HepG2 (cell line): ENCODE measurements at regions not wholly inside any gene's neighbourhood (a gene's known extent, or its start where the extent isn't known, plus 50 kb on each side); places are given as distances from the start of the nearest gene placed in this dataset.

Experiments used
- ATAC-seq: fragments of 200-7000 bp; cut with Tn5 transposase; 3 replicates; pipeline ENCODE4 v1.9.1; 2020; ENCODE audit warnings: mild to moderate bottlenecking, moderate library complexity
- BruUV-seq: library from RNA; stranded (reverse); fragments of 400-500 nt; replicated peaks from 2 replicates; lab custom pipeline; 2021; lab: Mats Ljungman, UMichigan
- CTCF ChIA-PET: fragments of 300-600 bp; formaldehyde crosslinking; extraction: SDS; loops from one replicate; lab custom pipeline; 2021; ENCODE audit warnings: low total read pairs, inconsistent platforms, low intra/inter-chr PET ratio; lab: Yijun Ruan, JAX
- POLR2A ChIA-PET: fragments of 350-600 bp; sonication (Branson Sonifier 250); formaldehyde crosslinking; loops from one replicate; lab custom pipeline; 2020; ENCODE audit warnings: antibody characterized with exemption, inconsistent platforms; lab: Yijun Ruan, JAX
- DNase-seq: peaks from one replicate; pipeline ENCODE4 v3.0.0-alpha.2; 2015; ENCODE audit warnings: low spot score
- FAIRE-seq: peaks from 3 replicates; lab custom pipeline; 2011; peaks lifted over from hg19 to GRCh38; lab: Jason Lieb, UNC
- H2AFZ ChIP-seq: one replicate; pipeline ENCODE4 v1.6.1; 2011; ENCODE audit warnings: low read length, inconsistent platforms
- H3K27ac ChIP-seq: fragments of 300-600 bp; 3 replicates; pipeline ENCODE4 v1.8.0; 2011; ENCODE audit warnings: mixed run types, mild to moderate bottlenecking, mixed read lengths, low read length, inconsistent platforms; ENCODE audit not compliant: insufficient read depth; ENCODE audit errors: extremely low read length
- H3K27me3 ChIP-seq, 2 experiments: fragments of 200-600 bp in 1 of 2; 2 replicates in 1 of 2; 3 replicates in 1 of 2; pipeline versions ENCODE4 v1.6.0 to v1.8.0; 2011; ENCODE audit warnings: low read length in 2 of 2, mild to moderate bottlenecking in 2 of 2, moderate library complexity in 2 of 2, inconsistent platforms in 1 of 2; ENCODE audit not compliant: insufficient read depth in 2 of 2, control insufficient read depth in 1 of 2
- H3K36me3 ChIP-seq, 2 experiments: fragments of 200-600 bp in 1 of 2; replicated peaks in 1 of 2; 2 replicates in 1 of 2; 3 replicates in 1 of 2; pipeline versions ENCODE4 v1.5.1 to v1.8.0; 2011; ENCODE audit warnings: low read length in 2 of 2, inconsistent platforms in 1 of 2; ENCODE audit not compliant: insufficient read depth in 2 of 2, control insufficient read depth in 1 of 2
- H3K4me1 ChIP-seq: 2 replicates; pipeline ENCODE4 v1.5.1; 2012; ENCODE audit warnings: low read length, inconsistent platforms; ENCODE audit not compliant: insufficient read depth
- H3K4me2 ChIP-seq: 2 replicates; pipeline ENCODE4 v1.6.0; 2011; ENCODE audit warnings: low read depth, low read length, inconsistent platforms
- H3K4me3 ChIP-seq, 3 experiments: fragments of 200-600 bp in 1 of 3; sonication (generic), shearing (Covaris generic) in 1 of 3; replicated peaks in 1 of 3; 2 replicates each; pipeline ENCODE4 v1.5.1; 2011 to 2016; ENCODE audit warnings: low read length in 3 of 3, inconsistent platforms in 2 of 3, low read depth in 2 of 3, mild to moderate bottlenecking in 2 of 3, control low read depth in 1 of 3, mixed read lengths in 1 of 3; ENCODE audit not compliant: insufficient read depth in 1 of 3
- H3K79me2 ChIP-seq: one replicate; pipeline ENCODE4 v1.6.1; 2011; ENCODE audit warnings: low read length, inconsistent platforms; ENCODE audit not compliant: insufficient read depth
- H3K9ac ChIP-seq: 2 replicates; pipeline ENCODE4 v1.6.0; 2011; ENCODE audit warnings: mild to moderate bottlenecking, low read depth, low read length, inconsistent platforms; ENCODE audit not compliant: insufficient read depth
- H3K9me3 ChIP-seq: 2 replicates; pipeline ENCODE4 v1.5.1; 2012; ENCODE audit warnings: mild to moderate bottlenecking, low read length
- H4K20me1 ChIP-seq: 2 replicates; pipeline ENCODE4 v1.6.0; 2011; ENCODE audit warnings: inconsistent platforms, mild to moderate bottlenecking, low read length, moderate library complexity; ENCODE audit not compliant: insufficient read depth
- ARID2 ChIP-seq: sonication (generic); formaldehyde crosslinking; IDR thresholded peaks from 2 replicates; pipeline ENCODE4 v1.8.1; 2022; ENCODE audit warnings: mild to moderate bottlenecking, missing genetic modification reagents, borderline replicate concordance
- DNMT1 ChIP-seq: sonication (generic); formaldehyde crosslinking; IDR thresholded peaks from 2 replicates; pipeline ENCODE4 v1.5.1; 2020; ENCODE audit warnings: mild to moderate bottlenecking, missing genetic modification reagents
- EP300 ChIP-seq, 3 experiments: sonication (generic) in 1 of 3; formaldehyde crosslinking in 1 of 3; IDR thresholded peaks; 2 replicates each; pipeline versions ENCODE4 v1.5.1 to v1.6.1; 2011 to 2020; ENCODE audit warnings: low read depth in 2 of 3, low read length in 2 of 3, borderline replicate concordance in 1 of 3, improper control_type of control experiment in 1 of 3, mild to moderate bottlenecking in 1 of 3, missing genetic modification reagents in 1 of 3, moderate library complexity in 1 of 3
- FOXO1 ChIP-seq: sonication (generic); formaldehyde crosslinking; IDR thresholded peaks from 2 replicates; pipeline ENCODE4 v1.4.0; 2020; ENCODE audit warnings: missing genetic modification reagents
- HHEX ChIP-seq: IDR thresholded peaks from 2 replicates; pipeline ENCODE4 v1.6.1; 2016; ENCODE audit warnings: control low read depth
- KAT2B ChIP-seq: fragments of 150-350 bp; IDR thresholded peaks from 2 replicates; pipeline ENCODE4 v1.6.1; 2014; ENCODE audit warnings: low read depth, low read length, borderline replicate concordance
- KDM5B ChIP-seq: sonication (generic); formaldehyde crosslinking; IDR thresholded peaks from 2 replicates; pipeline ENCODE4 v1.4.0; 2020; ENCODE audit warnings: missing genetic modification reagents, mild to moderate bottlenecking, borderline replicate concordance
- MXD1 ChIP-seq: sonication (generic); formaldehyde crosslinking; IDR thresholded peaks from 2 replicates; pipeline ENCODE4 v1.4.0; 2020; ENCODE audit warnings: mild to moderate bottlenecking, missing genetic modification reagents
- NR2F6 ChIP-seq, 2 experiments: IDR thresholded peaks; 2 replicates each; pipeline ENCODE4 v1.6.1; 2016; ENCODE audit warnings: antibody characterized with exemption in 1 of 2, mild to moderate bottlenecking in 1 of 2
- PITX1 ChIP-seq: sonication (generic); formaldehyde crosslinking; IDR thresholded peaks from 2 replicates; pipeline ENCODE4 v1.5.1; 2020; ENCODE audit warnings: mild to moderate bottlenecking, missing genetic modification reagents
- POGZ ChIP-seq: sonication (generic); formaldehyde crosslinking; IDR thresholded peaks from 2 replicates; pipeline ENCODE4 v1.4.0; 2020; ENCODE audit warnings: mild to moderate bottlenecking, missing genetic modification reagents
- REPIN1 ChIP-seq: sonication (generic); formaldehyde crosslinking; IDR thresholded peaks from 2 replicates; pipeline ENCODE4 v1.8.0; 2022; ENCODE audit warnings: missing genetic modification reagents, low read depth, mild to moderate bottlenecking, borderline replicate concordance
- SRSF4 ChIP-seq: fragments of 200-400 bp; formaldehyde crosslinking; IDR thresholded peaks from one replicate; pipeline ENCODE4 v1.6.1; 2018; ENCODE audit warnings: mild to moderate bottlenecking, low read depth, low read length, moderate library complexity; ENCODE audit not compliant: poor library complexity, severe bottlenecking
- TMF1 ChIP-seq: sonication (generic); formaldehyde crosslinking; IDR thresholded peaks from 2 replicates; pipeline ENCODE4 v1.8.1; 2022; ENCODE audit warnings: low read depth, missing genetic modification reagents
- ZFP36L2 ChIP-seq: sonication (generic); formaldehyde crosslinking; IDR thresholded peaks from 2 replicates; pipeline ENCODE4 v1.4.0; 2020; ENCODE audit warnings: missing genetic modification reagents
- ZKSCAN1 ChIP-seq: fragments of 150-350 bp; IDR thresholded peaks from 2 replicates; pipeline ENCODE4 v1.6.1; 2014; ENCODE audit warnings: low read length
- ZMAT3 ChIP-seq: sonication (generic); formaldehyde crosslinking; conservative IDR thresholded peaks from 2 replicates; pipeline ENCODE4 v1.7.0; 2021; ENCODE audit warnings: missing genetic modification reagents
- ZNF576 ChIP-seq: sonication (generic); formaldehyde crosslinking; IDR thresholded peaks from 2 replicates; pipeline ENCODE4 v1.4.0; 2020; ENCODE audit warnings: mild to moderate bottlenecking, missing genetic modification reagents
- WGBS: methylation state at CpG from one replicate; pipeline ENCODE4 v1.1.6; 2017; ENCODE audit warnings: low lambda C conversion rate; 5-methylcytosine and 5-hydroxymethylcytosine counted together
- in situ Hi-C: cut with HindIII; loops from 2 replicates; pipeline ENCODE4 v1.10.0; 2017; ENCODE audit warnings: low pct_unique_long_range_greater_than_20kb; ENCODE audit not compliant: extremely low pct_ligation_motif_present
- intact Hi-C: fragments of 100-400 bp; cut with micrococcal nuclease; formaldehyde crosslinking; loops from one replicate; pipeline ENCODE4 v1.10.0; 2022; ENCODE audit not compliant: unreplicated experiment

DNA sequence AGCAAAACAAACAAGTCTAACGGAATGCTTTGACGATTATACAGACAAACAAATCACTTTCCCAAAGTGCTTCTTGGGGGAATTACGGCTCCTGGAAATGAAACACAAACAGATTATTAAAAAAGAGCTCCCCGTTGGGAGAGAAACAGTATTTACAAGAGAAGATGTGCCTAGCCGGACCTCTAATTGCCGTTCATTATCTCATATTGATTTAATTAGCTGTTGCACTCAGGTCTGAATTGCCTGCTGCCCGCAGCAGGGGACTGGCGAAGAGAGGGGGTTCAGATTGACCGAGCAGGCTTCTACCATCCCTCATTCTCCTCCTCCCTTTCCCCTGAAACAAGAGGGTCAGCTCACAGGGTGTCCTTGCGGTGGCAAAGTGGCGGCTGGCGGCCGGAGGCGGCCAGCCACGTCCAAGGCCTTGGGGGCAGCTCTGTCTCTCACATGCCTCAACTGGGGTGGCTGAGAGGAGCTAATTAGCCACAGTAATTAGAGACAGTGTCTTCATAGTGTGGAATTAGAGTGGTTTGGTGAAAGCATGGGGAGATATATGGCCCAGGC, 295.1 kb downstream of the MIAT start:
- Histone ChIP-seq H3K4me1 (no peaks in the 10 kb centered on the region), H3K9ac (no peak overlapping the region), H3K27ac (no peak overlapping the region), H2AFZ (no peak overlapping the region), H4K20me1 (no peaks in the 10 kb centered on the region), H3K4me2 (no peak overlapping the region), H3K9me3 (no peaks in the 10 kb centered on the region), H3K27me3 (peaks cover 2 to 16% of the 10 kb centered on the region in 2 experiments; a peak in 2 of 5 replicates), H3K4me3 (no peak overlapping the region), H3K79me2 (no peaks in the 10 kb centered on the region), H3K36me3 (no peaks in the 10 kb centered on the region)
- 15% methylated on average over 14 of the region's 15 CpGs for WGBS
- no peak for DNase-seq
- ChIA-PET CTCF (no interaction called here), POLR2A (no interaction called here)
- BruUV-seq, result no TSS peak
- TF ChIP-seq EP300 (IDR thresholded peaks at IDR 0.05; ENCODE audit: low read depth in 2 of 2, low read length in 2 of 2) (no peak), EP300 (CRISPR knock-in tag; IDR thresholded peaks at IDR 0.05; ENCODE audit: borderline replicate concordance) (no peak), FOXO1 (CRISPR knock-in tag) (no peak), ZNF576 (CRISPR knock-in tag) (no peak), KDM5B (CRISPR knock-in tag) (no peak)
- ATAC-seq, result no peak
- intact Hi-C loops, result no loop called here
- no peak for FAIRE-seq
- in situ Hi-C loops, result no loop called here

DNA sequence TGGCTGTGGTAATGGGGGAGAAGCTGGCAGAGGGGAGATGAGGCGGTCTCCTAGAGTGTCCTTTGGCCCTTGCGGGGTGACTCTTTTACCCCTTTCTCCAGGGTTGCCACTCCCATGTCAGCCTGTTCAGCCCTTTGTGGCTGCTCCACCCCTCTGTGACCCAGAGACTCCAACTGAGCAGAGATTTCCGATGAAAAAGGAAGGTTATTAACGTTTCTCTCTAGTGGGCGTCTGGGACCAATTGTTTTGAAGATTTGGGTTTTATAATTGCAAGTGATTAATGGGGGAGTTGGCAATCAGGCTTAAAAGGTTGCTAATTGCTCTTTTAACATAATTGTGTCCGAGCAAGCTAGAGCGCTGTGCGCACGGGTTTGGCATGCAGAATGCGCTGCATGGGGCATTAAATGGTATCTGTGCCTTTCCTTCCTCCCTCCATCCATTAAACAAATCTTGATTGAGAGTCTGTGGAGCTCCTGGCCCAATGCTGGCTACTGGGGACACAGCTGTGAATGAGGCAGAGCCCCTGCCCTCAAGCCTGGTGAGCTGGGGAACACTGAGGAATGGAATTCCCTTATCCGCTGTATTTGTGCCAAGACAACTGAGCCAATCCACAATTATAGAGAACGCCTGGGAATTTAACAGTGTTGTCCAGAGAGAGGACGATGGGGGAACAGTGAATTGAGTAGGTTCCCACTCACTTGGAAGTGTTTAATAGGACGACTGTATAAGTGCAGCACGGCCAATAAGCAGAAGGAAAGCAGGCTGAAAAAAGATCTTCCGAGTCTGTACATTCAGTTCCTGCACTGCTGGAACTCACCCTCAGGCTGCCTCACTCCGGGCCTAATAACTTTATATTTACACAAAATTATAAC, 295.9 kb downstream of the MIAT start:
- WGBS, result 29% methylated on average over 15 of the region's 17 CpGs
- H3K27me3 ChIP-seq, result peaks cover 2 to 16% of the 10 kb centered on the region in 2 experiments; a peak in 2 of 5 replicates
- DNase-seq (no peak), FAIRE-seq (no peak), ATAC-seq (no peak)
- no peak overlapping the region for H3K4me3 ChIP-seq
- POLR2A ChIA-PET, result no interaction called here
- no peaks in the 10 kb centered on the region for H3K9me3 ChIP-seq
- CTCF ChIA-PET, result no interaction called here
- no peak overlapping the region for H3K9ac ChIP-seq
- no TSS peak for BruUV-seq
- in situ Hi-C loops (no loop called here), intact Hi-C loops (no loop called here)
- no peaks in the 10 kb centered on the region for H3K36me3 ChIP-seq
- no peaks in the 10 kb centered on the region for H3K79me2 ChIP-seq
- H3K4me2 ChIP-seq, result no peak overlapping the region
- no peaks in the 10 kb centered on the region for H4K20me1 ChIP-seq
- H2AFZ ChIP-seq, result no peak overlapping the region
- no peaks in the 10 kb centered on the region for H3K4me1 ChIP-seq
- H3K27ac ChIP-seq, result no peak overlapping the region
- no peak for TF ChIP-seq NR2F6 (IDR thresholded peaks at IDR 0.05)
- no peak for TF ChIP-seq NR2F6 (CRISPR knock-in tag; IDR thresholded peaks at IDR 0.05)
- TF ChIP-seq REPIN1 (CRISPR knock-in tag), result no peak
- no peak for TF ChIP-seq TMF1
- no peak for TF ChIP-seq SRSF4
- TF ChIP-seq ARID2 (CRISPR knock-in tag), result no peak
- TF ChIP-seq MXD1 (CRISPR knock-in tag), result no peak
- no peak for TF ChIP-seq ZFP36L2 (CRISPR knock-in tag)
- no peak for TF ChIP-seq HHEX
- TF ChIP-seq KAT2B, result no peak
- TF ChIP-seq PITX1 (CRISPR knock-in tag), result no peak
- TF ChIP-seq ZKSCAN1, result no peak
- no peak for TF ChIP-seq ZMAT3 (CRISPR knock-in tag)
- no peak for TF ChIP-seq DNMT1 (CRISPR knock-in tag)
- no peak for TF ChIP-seq POGZ (CRISPR knock-in tag)
